GM19099 (cell line): ENCODE measurements at regions not wholly inside any gene's neighbourhood (a gene's known extent, or its start where the extent isn't known, plus 50 kb on each side); places are given as distances from the start of the nearest gene placed in this dataset.

ENCODE experiments used
- POLR2A ChIP-seq: IDR thresholded peaks from 3 replicates; pipeline ENCODE4 v1.6.1; 2011; ENCODE audit warnings: low read depth; ENCODE audit not compliant: insufficient read length; ENCODE audit errors: extremely low read depth

- no peak for TF ChIP-seq POLR2A
Observed at GRCh38 chr16:85491798-85492294, 121.3 kb upstream of the GSE1 start.

GRCh38 chr16:85492295-85492864 lies 120.7 kb upstream of the GSE1 start:
- TF ChIP-seq POLR2A: no peak

GRCh38 chr16:85494315-85494714 lies 118.8 kb upstream of the GSE1 start:
- TF ChIP-seq POLR2A: no peak

GRCh38 chr16:85495259-85495658 lies 117.9 kb upstream of the GSE1 start:
- no peak for TF ChIP-seq POLR2A

GRCh38 chr16:85495823-85496538 lies 117.1 kb upstream of the GSE1 start:
- no peak for TF ChIP-seq POLR2A

GRCh38 chr16:85497622-85498314 lies 115.4 kb upstream of the GSE1 start:
- no peak for TF ChIP-seq POLR2A

GRCh38 chr16:85498607-85499006 lies 114.5 kb upstream of the GSE1 start:
- no peak for TF ChIP-seq POLR2A

GRCh38 chr16:85500220-85500619 lies 112.9 kb upstream of the GSE1 start:
- TF ChIP-seq POLR2A: no peak

GRCh38 chr16:85501900-85502299 lies 111.2 kb upstream of the GSE1 start:
- TF ChIP-seq POLR2A: no peak

- TF ChIP-seq POLR2A: no peak
Observed at GRCh38 chr16:85502357-85502756, 110.8 kb upstream of the GSE1 start.

GRCh38 chr16:85503679-85504231 lies 109.4 kb upstream of the GSE1 start:
- no peak for TF ChIP-seq POLR2A

GRCh38 chr16:85504242-85504641 lies 108.9 kb upstream of the GSE1 start:
- no peak for TF ChIP-seq POLR2A

GRCh38 chr16:85505794-85506634 lies 107.1 kb upstream of the GSE1 start:
- TF ChIP-seq POLR2A: no peak

GRCh38 chr16:85506635-85506911 lies 106.5 kb upstream of the GSE1 start:
- TF ChIP-seq POLR2A: no peak

GRCh38 chr16:85507342-85507741 lies 105.8 kb upstream of the GSE1 start:
- TF ChIP-seq POLR2A: no peak

GRCh38 chr16:85508388-85508787 lies 104.7 kb upstream of the GSE1 start:
- no peak for TF ChIP-seq POLR2A

GRCh38 chr16:85508993-85509392 lies 104.1 kb upstream of the GSE1 start:
- no peak for TF ChIP-seq POLR2A
